ENCODE measurements at regions not wholly inside any gene's neighbourhood (a gene's known extent, or its start where the extent isn't known, plus 50 kb on each side); places are given as distances from the start of the nearest gene placed in this dataset.

- TF ChIP-seq POLR2AphosphoS5 (IDR thresholded peaks at IDR 0.05; ENCODE audit: low read depth) (no peak), CTCF (IDR thresholded peaks at IDR 0.05; ENCODE audit: insufficient read depth, low read length) (no peak)
Measured at GRCh38 chr2:42900289-42900891, 108.0 kb upstream of the HAAO start.
